G401 (cell line): ENCODE measurements at regions not wholly inside any gene's neighbourhood (a gene's known extent, or its start where the extent isn't known, plus 50 kb on each side); places are given as distances from the start of the nearest gene placed in this dataset.

Experiments
- DNase-seq: peaks from one replicate; pipeline ENCODE4 v3.0.0-alpha.2; 2015; ENCODE audit warnings: low spot score
- in situ Hi-C: cut with HindIII; loops from 2 replicates; pipeline ENCODE4 v1.10.0; 2016; ENCODE audit warnings: low sequenced_read_pairs, mixed read lengths

DNA sequence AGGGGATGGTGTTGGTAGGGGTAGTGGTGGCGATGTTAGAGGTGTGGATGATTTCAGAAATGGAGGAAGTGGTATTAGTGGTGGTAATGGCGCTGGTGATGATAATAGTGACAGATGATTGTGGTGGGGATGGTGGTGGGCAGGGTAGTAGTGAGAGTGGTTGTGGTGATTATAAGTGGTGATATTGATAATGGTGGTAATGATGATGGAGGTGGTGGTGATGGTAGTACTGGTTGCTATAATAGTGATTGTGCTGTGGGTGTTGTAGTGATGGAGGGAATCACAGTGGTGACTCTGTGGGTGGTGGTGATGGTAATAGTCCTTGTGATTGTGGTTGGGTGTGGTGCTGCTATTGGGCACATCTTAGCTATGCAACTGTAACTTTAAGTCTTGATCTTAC lies 61.6 kb upstream of the TBX20 start:
- no peak for DNase-seq
- in situ Hi-C loops, result no loop called here

DNA sequence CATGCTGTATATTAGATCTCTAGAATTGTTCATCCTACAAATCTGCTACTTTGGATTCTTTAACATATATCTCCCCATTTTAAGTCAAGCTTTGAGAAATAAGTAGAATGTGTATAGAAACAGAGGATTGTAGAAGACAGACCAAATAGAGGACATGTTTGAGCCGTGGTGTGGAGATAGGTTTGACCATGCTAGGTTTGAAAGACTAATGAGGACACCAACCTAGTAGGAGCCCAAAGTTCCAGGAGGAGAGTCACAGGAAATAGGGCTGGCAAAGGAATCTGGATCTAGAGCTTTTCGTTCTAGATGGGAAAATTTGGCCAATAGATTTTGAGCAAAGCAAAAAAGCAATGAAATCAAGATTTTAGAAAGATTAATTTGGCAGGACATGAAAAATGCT lies 60.5 kb upstream of the TBX20 start:
- in situ Hi-C loops, result no loop called here
- DNase-seq, result no peak

DNA sequence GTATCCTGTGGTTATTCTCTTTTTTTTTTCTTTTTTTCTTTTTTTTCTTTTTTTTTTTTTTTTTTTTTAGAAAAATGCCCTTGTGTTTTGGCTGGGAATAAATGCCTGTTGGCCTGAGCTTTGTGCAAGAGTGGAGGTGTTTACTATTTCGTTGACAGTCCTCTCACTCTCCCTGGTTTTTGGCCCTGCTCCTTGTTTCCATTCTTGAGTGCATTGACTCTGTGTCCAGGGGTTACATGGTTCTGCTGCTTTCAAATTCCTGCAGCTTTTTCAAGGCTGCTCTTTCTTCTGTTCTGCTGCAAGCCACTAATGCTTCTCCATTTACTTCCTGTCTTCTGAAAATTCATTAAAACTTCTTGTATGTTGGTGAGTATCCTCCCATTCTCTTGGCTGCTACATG lies 59.7 kb upstream of the TBX20 start:
- peak; percentile 14 for DNase-seq
- in situ Hi-C loops, result no loop called here
